IPS DF 4.7 (cell line): ENCODE measurements at regions not wholly inside any gene's neighbourhood (a gene's known extent, or its start where the extent isn't known, plus 50 kb on each side); places are given as distances from the start of the nearest gene placed in this dataset.
"Not testable (repeated sequence)": the region's sequence is repeated elsewhere in the genome, so short reads cannot be mapped to it uniquely, and the experiment has no call there.

Experiments
- DNase-seq: peaks from one replicate; pipeline ENCODE4 v3.0.0-alpha.2; 2013; ENCODE audit warnings: low spot score; ENCODE audit errors: extremely low read depth

DNA sequence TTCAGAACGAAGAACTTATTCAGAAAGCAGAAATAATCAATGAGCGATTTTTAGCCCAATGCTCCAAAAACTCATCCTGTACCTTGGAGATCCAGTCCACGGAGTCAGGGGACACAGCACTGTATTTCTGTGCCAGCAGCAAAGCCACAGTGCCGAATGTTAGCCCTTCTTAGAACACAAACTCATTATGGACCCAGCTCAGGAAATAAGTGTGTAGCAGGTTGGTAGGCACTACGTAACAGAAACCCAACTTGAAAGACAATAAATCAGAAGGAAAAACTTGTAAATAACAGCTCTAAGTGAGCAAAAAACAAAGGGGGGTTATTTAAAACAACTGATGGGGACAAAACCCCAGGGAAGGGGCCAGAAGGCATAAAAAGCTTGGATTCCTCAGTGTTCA, 112.0 kb upstream of the PRSS1 start:
- no peak for DNase-seq

DNA sequence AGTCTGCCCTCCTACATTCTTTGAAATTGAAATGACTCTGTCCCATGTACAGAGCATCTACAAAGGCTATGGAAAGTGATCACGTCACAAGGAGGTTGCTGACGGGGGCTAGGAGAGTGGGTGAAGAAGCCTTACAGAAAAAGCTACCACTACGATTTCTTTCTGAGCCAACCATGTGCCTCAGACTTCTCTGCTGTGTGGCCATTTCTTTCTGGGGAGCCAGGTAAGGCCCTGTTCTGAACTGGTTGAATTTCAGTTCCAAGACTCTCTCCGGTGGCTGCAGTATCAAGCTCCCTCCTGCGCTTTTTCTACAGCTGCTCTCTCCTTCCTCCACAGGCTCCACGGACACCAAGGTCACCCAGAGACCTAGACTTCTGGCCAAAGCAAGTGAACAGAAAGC, 112.5 kb upstream of the PRSS1 start:
- no peak for DNase-seq

DNA sequence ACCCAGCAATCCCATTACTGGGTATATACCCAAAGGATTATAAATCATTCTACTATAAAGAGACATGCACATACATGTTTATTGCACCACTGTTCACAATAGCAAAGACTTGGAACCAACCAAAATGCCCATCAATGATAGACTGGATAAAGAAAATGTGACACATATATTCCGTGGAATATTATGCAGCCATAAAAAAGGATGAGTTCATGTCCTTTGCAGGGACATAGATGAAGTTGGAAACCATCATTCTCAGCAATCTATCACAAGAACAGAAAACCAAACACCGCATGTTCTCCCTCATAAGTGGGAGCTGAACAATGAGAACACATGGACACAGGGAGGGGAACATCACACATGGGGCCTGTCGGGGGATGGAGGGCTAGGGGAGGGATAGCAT, 113.2 kb upstream of the PRSS1 start:
- not testable (repeated sequence) for DNase-seq

DNA sequence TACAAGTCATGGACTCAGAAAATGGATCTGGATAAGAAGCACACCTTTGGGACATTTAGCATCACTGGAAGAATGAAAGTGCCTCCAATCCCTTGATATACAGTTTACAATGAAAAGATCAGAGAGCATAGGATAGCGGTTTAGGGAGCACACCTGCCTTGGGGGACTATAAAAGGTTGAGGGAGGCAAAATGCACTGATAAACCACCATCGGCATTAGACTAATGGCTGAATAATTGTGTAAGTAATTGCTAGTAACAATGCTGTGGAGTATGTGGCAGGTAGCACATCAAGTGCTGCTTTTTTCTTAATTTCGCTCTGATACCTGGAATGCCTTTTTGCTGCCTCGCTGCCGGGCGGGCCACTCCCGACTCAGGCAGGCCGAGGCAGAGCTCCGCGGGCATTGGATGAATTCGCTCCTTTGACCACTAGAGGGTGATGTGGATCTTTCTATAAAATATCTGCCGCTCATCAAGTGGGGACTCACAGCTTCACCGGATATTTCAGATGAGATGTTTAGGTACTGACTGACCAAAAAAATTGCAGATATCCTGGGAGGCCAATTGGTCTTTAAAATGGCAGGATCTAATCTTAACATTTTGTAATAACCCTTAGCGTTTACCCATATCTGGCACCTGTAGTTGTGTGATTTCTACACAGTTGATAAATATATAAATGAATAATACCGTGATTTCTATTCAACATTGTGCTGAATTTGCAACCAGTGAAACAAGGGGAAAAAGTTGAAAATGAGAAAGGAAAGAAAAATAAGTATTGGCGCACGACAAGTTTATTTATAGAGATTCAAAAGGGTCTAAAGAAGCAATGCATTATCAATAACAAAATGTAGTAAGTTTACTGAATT, 116.8 kb upstream of the PRSS1 start:
- peak; percentile 75 for DNase-seq

DNA sequence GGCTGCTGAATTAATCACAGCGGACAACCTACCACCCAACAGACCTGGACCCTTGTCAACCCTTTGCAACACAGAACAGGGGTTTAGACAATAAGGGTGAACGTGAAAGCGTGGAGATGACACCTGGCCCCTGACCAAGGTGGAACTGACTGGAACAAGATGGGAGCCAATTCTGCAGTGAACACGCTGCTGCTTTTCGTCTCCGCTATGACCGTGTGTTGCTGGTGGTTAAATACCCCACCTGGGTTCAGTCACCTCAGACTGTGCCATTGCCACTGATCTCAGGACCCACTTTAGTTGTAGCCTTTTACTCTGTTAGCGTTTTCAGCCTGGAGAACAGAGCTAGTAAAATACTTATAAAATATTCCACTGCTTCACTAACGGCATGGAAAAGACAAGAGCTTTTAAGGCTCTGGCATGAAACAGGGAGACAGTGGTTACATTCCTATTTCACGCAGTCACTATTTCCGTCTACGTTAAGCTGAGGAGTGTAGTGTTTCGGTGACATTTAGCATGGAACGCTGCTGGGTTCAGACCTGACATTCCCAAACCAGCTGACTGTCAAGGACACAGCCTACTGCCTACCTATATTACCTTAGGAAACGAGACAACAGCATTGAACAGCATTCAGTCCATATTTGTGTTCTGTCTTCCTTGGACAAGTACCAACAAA, 119.5 kb upstream of the PRSS1 start:
- no peak for DNase-seq

DNA sequence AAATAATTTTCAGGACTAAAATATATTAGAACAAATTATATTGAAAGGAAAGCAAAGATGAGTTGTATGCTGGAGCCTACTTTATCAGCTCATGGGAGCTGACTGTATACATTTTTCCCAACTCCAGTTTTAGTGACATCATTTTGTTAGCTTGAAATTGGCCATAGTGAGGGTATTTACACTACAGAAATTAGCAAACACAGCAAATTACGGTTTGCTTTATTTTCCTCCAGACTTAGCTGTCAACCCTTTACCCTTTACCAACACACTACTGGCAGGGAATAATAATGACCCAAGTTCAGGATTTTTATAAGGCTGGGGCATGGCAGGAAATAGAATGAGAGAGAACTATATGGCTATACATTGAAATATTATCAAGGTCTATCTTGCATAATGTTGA, 120.3 kb upstream of the PRSS1 start:
- no peak for DNase-seq

DNA sequence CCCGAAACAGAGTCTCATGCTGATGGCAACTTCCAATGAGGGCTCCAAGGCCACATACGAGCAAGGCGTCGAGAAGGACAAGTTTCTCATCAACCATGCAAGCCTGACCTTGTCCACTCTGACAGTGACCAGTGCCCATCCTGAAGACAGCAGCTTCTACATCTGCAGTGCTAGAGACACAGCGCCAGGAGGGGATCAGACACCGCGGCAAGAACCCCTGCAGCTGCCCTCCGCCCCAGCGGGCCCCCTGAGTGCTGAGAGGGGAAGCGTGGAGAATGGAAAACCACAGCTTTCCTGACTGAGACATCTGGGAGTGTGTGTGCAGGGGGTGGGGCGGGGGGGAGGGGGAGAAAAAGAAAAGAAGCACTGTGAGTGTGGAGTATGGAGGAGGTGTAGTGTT, 122.0 kb upstream of the PRSS1 start:
- DNase-seq = not testable (repeated sequence)

DNA sequence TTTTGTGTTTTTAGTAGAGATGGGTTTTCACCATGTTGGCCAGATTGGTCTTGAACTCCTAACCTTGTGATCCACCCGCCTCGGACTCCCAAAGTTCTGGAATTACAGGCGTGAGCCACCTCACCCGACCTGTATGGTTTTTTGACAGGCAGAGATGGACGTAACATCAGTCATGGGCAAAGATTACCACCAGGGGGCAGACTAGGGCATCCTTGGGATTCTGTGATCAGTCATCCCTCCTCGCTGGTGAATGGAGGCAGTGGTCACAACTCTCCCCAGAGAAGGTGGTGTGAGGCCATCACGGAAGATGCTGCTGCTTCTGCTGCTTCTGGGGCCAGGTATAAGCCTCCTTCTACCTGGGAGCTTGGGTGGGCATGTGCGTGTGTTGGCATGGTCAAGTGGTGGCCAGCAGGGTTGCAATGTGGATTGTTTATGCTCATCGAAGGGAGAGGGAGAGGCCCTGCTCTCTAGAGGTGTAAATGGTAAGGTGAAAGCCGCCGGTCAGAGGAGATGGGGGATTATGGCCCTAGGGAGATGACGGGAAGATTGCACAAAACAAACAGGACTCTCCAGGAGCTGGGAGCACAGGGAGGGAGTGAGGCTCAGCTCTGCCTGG, 122.7 kb upstream of the PRSS1 start:
- DNase-seq = peak; percentile 60

DNA sequence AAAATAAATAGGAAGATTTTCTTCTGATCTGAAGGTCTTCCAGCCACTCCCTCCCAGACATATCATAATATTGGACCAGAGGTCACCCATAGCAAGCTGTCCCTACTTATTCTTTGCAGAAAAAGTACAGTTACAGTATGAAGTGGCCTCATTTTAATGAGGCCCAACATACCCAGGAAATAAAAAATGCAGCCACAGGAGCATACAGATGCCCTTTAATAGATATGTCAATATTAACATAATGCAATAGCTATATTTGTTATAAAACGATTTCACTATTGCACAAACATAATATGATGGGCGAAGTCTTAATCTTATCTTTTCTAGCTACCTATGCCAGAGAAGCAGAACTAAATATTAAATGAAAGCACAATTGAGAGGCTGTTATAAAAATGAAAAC, 124.1 kb upstream of the PRSS1 start:
- not testable (repeated sequence) for DNase-seq

DNA sequence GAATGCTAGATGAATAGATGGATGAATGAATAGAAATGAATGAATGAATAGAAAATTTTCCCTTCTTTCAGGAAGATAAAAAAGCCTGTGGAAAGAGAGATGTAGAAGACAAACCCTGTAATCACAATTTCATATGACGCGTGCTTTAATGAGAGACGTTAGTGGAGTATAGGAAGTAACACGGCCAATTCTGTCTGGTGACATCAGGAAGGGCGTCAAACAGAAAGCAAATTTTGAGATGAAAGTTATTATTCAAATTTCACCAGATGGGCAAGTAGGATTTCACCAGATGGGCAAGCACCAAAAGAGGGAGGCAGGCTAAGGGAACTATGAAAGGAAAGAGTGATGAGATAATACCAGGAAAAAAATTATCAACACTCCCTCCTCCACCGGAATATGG, 128.9 kb upstream of the PRSS1 start:
- no peak for DNase-seq

DNA sequence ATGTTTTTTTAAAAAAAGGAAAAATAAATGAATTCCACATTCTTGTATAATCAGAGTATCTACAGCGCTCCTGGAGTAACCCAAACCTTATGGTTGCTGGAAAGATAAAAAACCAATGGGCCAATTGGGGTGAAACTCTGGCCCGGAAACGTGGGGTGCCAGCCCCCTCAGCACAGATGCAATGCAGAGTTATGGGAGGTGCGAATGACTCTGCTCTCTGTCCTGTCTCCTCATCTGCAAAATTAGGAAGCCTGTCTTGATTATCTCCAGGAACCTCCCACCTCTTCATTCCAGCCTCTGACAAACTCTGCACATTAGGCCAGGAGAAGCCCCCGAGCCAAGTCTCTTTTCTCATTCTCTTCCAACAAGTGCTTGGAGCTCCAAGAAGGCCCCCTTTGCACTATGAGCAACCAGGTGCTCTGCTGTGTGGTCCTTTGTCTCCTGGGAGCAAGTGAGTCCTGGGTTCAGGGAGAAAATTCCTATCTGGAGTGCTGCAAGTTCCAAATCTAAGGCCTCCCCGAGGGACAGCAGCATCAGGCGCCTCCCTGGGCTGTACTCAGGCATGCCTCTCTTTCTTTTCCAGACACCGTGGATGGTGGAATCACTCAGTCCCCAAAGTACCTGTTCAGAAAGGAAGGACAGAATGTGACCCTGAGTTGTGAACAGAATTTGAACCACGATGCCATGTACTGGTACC, 130.5 kb upstream of the PRSS1 start:
- DNase-seq = no peak

DNA sequence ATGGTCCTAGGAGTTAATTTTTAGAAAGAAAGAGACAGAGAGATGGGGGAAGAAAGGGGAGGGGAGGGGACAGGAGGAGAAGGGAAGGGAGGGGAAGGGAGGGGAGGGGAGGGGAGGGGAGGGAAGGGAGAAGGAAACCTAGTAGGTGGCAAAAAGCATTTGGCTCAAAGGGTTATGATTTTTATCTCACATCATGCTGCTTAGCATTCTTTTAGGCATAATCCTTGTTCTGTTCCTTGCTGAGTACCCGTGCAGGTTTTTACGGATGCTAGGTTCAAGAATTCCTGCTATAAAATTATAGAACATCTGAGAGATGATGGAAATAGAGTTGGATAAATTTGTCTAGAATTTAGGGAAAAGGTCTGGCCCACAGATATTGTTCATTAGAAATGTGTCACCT, 132.4 kb upstream of the PRSS1 start:
- no peak for DNase-seq

DNA sequence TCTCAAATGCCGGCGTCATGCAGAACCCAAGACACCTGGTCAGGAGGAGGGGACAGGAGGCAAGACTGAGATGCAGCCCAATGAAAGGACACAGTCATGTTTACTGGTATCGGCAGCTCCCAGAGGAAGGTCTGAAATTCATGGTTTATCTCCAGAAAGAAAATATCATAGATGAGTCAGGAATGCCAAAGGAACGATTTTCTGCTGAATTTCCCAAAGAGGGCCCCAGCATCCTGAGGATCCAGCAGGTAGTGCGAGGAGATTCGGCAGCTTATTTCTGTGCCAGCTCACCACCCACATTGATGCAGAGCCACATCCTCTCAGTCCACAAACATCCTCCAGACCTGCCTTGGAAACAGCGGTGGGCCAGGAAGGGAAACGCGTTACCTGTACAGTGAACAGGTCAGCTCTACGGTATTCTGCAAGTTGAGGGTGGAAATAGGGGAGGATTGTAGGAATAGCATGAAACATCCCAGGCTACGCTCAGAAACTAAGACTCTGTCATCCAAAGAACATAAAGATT, 133.1 kb upstream of the PRSS1 start:
- DNase-seq = no peak

DNA sequence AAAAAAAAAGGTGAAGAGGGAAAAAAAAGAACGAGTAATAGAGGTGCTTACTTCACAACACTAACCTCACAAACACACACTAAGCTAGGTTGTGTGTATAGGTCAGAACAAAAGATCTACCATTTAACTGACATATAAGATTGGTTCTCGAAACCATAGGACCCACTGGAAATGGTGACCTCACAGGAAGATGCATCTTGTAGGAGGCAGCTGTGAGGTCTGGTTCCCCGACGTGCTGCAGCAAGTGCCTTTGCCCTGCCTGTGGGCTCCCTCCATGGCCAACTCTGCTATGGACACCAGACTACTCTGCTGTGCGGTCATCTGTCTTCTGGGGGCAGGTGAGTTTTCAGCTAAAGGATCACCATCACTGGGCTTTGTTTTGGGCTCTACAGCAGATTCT, 133.8 kb upstream of the PRSS1 start:
- DNase-seq = no peak

DNA sequence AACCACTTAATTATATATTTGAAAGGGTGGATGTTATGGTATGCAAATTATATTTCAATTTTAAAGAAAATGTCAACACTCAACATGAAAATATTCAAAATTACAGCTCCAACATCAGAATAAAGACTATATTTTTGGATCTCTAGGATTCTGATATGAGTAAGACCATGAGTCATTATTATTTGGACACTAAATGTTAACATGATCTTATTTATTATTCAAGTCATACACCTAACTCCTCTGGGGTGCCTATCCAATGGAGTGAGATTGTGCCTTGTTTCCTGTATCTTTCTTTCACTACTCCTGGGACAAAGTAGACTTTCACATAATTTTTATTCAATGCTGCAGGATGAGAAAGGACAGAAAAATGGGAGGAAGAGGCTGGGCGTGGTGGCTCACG, 135.2 kb upstream of the PRSS1 start:
- DNase-seq = no peak

DNA sequence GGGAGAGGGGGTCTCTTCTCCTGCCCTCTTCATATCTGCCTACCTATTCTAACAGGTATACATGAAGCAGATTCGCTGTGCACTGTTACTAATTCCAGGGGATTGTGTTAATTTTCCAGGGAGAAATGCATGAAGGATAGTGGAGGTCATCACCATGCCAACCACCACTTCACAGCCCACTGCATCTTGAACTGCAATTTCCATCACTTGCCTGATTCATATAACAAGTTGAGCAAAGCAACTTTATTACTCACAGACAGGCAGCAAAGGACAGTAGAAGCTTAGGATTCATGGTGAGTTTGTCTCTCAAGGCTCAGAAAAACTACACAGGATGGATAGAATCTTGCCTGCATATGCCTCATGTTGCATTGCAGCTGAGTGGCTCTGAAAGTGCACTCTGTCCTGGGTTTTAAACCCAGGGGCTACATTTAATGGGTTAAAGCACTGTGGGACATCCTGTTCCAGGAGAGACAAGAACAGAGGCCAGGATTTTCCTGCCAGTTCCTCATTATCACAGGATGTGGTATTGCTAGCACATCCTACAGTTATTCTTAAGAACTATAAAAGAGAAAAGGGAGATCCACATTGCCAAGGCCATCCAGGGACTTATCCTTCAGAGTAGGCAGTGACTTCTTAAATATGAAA, 136.9 kb upstream of the PRSS1 start:
- no peak for DNase-seq

DNA sequence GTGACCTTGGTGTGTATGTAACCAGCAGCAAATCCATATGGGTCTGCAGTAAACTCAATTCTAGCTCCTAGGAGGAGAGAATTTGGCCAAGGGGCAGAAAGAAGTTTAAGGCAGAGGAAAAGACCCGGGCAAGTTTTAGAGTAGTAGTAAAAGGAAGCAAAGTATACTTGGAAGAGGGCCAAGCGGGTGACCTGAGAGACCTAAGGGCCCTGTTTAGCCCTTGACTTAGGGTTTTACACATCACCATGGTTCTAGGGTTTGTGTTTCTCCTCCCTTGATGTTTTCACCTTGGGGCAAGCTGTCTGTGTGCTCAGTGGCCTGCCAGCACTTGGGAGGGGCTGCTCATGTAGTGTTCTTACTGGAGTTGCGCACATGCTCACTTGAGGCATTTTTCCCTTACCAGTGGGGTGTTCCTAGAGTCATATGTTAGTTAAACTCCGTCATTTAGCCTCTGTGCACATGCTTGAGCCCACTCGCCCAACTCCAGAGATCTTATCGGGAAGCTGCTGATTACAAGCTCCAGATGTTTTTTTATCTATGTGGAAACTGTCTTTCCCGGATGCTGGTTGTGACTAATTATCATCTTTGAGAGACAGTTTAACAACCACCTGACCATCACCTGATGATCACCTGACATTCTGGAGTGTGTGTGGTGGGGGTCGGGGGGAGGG, 137.6 kb upstream of the PRSS1 start:
- DNase-seq = no peak

DNA sequence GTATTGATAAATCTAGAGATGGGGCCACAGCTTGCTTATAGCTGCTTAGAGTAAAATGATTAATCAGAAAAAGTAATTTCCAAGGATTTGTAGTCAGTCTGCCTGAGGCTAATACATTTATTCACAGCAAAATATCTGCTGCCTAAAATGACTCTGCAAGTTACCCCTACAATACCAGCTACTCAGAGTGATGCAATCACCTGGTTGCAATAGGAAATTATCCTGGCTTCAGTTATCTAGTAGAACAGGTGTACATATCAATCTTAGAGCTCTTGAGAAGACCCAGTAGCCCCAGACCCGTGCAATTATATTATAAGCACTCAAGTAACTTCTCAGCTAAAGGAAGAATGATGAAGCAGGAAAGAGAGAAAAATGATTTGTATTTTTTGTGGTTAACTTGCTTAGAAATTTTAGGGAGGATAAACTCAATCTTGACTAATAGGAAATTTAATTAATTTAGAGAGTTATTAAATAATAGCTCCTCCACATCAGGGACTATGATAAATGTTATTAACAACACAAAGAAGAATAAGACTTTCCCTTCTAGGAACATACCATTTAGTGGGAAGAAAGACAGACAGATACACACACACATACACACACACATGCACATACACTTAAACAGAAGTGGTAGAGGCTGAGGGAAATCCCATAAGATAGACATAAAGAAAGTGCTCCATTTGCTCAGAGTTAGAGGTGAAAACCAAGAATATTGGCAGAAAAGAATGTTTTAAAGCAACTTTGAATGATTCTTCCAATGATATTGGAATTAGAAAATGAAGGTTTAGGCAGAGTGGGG, 140.4 kb upstream of the PRSS1 start:
- no peak for DNase-seq

DNA sequence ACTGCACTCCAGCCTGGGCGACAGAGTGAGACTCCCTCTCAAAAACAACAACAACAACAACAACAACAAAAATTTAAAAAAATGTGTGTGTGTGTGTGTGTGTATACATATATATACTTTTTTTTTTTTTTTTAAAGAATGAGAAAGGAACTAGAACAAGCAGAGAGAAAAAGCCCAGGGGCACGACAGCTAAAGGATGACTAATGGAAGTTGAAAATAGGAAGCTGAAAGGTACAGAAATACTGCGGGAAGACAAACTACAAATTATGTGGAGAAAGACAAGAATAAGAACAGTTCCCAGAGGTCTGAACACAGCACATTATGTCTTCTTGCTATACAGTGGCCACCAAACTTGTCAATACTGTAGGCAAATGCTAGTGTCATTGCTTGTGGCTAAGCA, 141.9 kb upstream of the PRSS1 start:
- no peak for DNase-seq

DNA sequence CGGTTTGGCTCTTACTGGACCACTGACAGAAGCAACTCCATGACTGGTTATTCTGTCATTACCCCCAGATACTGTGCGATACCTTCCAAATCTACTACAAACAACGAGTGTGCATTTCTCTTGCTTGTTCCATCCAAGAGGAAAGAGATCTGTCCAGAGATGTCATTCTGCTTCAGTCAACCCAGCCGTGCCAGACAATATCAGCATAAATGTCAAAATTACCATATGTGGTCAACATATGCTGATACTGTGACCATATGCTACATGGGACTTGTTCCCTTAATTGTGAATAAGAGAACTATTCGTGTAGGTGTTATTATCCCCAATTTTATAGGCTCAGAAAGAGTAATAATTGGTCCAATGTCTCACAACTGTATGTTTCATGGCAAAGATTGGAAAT, 143.2 kb upstream of the PRSS1 start:
- DNase-seq = no peak
